ENCODE measurements at regions not wholly inside any gene's neighbourhood (a gene's known extent, or its start where the extent isn't known, plus 50 kb on each side); places are given as distances from the start of the nearest gene placed in this dataset.

GRCh38 chr10:47238331-47239095, 61.5 kb upstream of the GDF10 start:
- H3K4me3 ChIP-seq (ENCODE audit: low read length), result no peak overlapping the region
- 84% methylated on average over 7 of the region's 7 CpGs for WGBS
- H3K27ac ChIP-seq (ENCODE audit: low read length), result no peak overlapping the region
- no peaks in the 10 kb centered on the region for H3K9me3 ChIP-seq (ENCODE audit: control insufficient read depth, low read length)
- H3K27me3 ChIP-seq (ENCODE audit: control insufficient read depth, insufficient read depth), result no peaks in the 10 kb centered on the region
- H3K4me1 ChIP-seq (ENCODE audit: control insufficient read depth, insufficient read depth, low read length), result no peaks in the 10 kb centered on the region
- intact Hi-C loops (cut with DNase I), result no loop called here
- ATAC-seq (no peak), DNase-seq (no peak)

DNA sequence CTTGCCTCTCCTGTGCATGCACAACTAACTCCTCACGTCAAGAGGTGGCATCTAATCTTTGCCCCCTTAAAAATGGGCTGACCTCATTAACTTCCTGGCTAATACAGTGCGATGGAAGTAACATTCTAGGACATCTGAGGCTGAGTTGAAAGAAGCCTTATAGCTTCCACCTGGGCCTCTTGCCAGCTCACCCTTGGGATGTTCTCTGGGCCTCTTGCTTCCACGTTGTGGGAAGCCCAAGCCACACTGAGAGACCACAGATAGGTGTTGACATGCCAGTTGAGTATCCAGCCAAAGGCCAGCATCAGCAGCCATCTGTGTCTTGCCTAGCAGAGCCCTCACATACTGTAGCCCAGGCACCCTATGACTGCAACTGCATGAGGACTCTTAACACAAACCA, 60.8 kb upstream of the GDF10 start:
- H3K27me3 ChIP-seq (ENCODE audit: control insufficient read depth, insufficient read depth), result no peaks in the 10 kb centered on the region
- no peak for DNase-seq
- H3K27ac ChIP-seq (ENCODE audit: low read length), result no peak overlapping the region
- no peak for ATAC-seq
- intact Hi-C loops (cut with DNase I), result no loop called here
- 57% methylated on average over 3 of the region's 3 CpGs for WGBS
- H3K9me3 ChIP-seq (ENCODE audit: control insufficient read depth, low read length), result no peaks in the 10 kb centered on the region
- no peaks in the 10 kb centered on the region for H3K4me1 ChIP-seq (ENCODE audit: control insufficient read depth, insufficient read depth, low read length)
- no peak overlapping the region for H3K4me3 ChIP-seq (ENCODE audit: low read length)

- H3K4me3 ChIP-seq (ENCODE audit: low read length), result no peak overlapping the region
- no peaks in the 10 kb centered on the region for H3K4me1 ChIP-seq (ENCODE audit: control insufficient read depth, insufficient read depth, low read length)
- intact Hi-C loops (cut with DNase I), result no loop called here
- H3K9me3 ChIP-seq (ENCODE audit: control insufficient read depth, low read length), result no peaks in the 10 kb centered on the region
- WGBS, result 76% methylated on average over 1 of the region's 1 CpG
- H3K27ac ChIP-seq (ENCODE audit: low read length), result no peak overlapping the region
- DNase-seq (no peak), ATAC-seq (no peak)
- no peaks in the 10 kb centered on the region for H3K27me3 ChIP-seq (ENCODE audit: control insufficient read depth, insufficient read depth)
Measured at GRCh38 chr10:47240173-47240572, 59.8 kb upstream of the GDF10 start.

DNA sequence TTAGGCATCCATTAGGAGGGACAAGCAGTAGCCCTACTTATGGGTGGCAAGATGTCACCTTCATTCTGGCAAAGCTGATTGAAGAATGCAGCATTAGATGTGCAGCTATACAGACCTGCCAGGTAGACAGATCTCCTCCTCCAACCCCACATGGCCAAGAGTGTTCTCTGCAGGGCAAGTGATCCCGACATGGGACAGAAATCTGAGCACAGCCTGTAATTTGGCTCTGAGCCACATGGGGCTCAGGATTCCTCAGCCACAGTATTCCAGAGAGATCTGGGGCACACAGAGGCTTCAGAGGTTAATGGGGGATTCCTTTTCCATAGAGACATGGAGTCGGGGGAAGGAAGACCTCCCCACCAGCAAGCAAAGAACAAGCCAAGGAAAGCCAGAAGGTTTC, 58.7 kb upstream of the GDF10 start:
- H3K27me3 ChIP-seq (ENCODE audit: control insufficient read depth, insufficient read depth), result no peaks in the 10 kb centered on the region
- 59% methylated on average over 2 of the region's 2 CpGs for WGBS
- no peak for DNase-seq

GRCh38 chr10:47241946-47242867, 57.8 kb upstream of the GDF10 start:
- no peak for ATAC-seq
- DNase-seq, result no peak
- H3K4me3 ChIP-seq (ENCODE audit: low read length), result no peak overlapping the region
- no peaks in the 10 kb centered on the region for H3K9me3 ChIP-seq (ENCODE audit: control insufficient read depth, low read length)
- H3K4me1 ChIP-seq (ENCODE audit: control insufficient read depth, insufficient read depth, low read length), result no peaks in the 10 kb centered on the region
- intact Hi-C loops (cut with DNase I), result no loop called here
- no peak overlapping the region for H3K27ac ChIP-seq (ENCODE audit: low read length)
- no peaks in the 10 kb centered on the region for H3K27me3 ChIP-seq (ENCODE audit: control insufficient read depth, insufficient read depth)
- WGBS, result 88% methylated on average over 9 of the region's 9 CpGs

More for the DNA sequence above, 58.7 kb upstream of the GDF10 start:
- Histone ChIP-seq H3K4me1 (ENCODE audit: control insufficient read depth, insufficient read depth, low read length) (no peaks in the 10 kb centered on the region), H3K4me3 (ENCODE audit: low read length) (no peak overlapping the region), H3K27ac (ENCODE audit: low read length) (no peak overlapping the region), H3K9me3 (ENCODE audit: control insufficient read depth, low read length) (no peaks in the 10 kb centered on the region)
- ATAC-seq, result no peak
- intact Hi-C loops (cut with DNase I), result no loop called here

DNA sequence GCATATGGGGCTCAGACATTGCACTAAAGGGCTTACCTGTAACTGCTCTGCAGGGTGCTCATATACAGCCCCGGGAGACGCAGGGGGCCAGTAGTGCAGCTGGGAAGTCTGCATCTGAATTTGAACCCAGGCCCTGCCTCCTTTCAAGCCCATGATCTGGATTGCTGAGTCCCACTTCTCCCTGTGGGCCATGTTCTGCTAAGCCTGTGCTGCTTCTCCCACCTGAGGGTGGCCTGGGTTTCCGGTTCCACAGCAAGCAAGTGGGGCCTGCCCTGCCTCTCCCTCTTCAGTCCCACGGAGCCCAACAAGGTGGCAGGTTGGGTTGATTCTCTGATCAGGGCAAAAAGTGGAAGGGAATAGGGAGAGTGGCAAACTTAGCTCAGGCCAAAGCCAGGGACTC, 56.6 kb upstream of the GDF10 start:
- ATAC-seq (no peak), DNase-seq (no peak)
- Histone ChIP-seq H3K4me1 (ENCODE audit: control insufficient read depth, insufficient read depth, low read length) (no peaks in the 10 kb centered on the region), H3K9me3 (ENCODE audit: control insufficient read depth, low read length) (no peaks in the 10 kb centered on the region), H3K4me3 (ENCODE audit: low read length) (no peak overlapping the region), H3K27ac (ENCODE audit: low read length) (no peak overlapping the region), H3K27me3 (ENCODE audit: control insufficient read depth, insufficient read depth) (no peaks in the 10 kb centered on the region)
- 93% methylated on average over 4 of the region's 4 CpGs for WGBS
- intact Hi-C loops (cut with DNase I), result no loop called here

GRCh38 chr10:47243791-47244190, 56.2 kb upstream of the GDF10 start:
- no peaks in the 10 kb centered on the region for H3K9me3 ChIP-seq (ENCODE audit: control insufficient read depth, low read length)
- 72% methylated on average over 4 of the region's 4 CpGs for WGBS
- ATAC-seq (peak; percentile 72 to 73), DNase-seq (peak; percentile 79 to 82 (median 81))
- H3K27ac ChIP-seq (ENCODE audit: low read length), result no peak overlapping the region
- no peaks in the 10 kb centered on the region for H3K4me1 ChIP-seq (ENCODE audit: control insufficient read depth, insufficient read depth, low read length)
- H3K4me3 ChIP-seq (ENCODE audit: low read length), result no peak overlapping the region
- intact Hi-C loops (cut with DNase I), result no loop called here
- H3K27me3 ChIP-seq (ENCODE audit: control insufficient read depth, insufficient read depth), result no peaks in the 10 kb centered on the region

DNA sequence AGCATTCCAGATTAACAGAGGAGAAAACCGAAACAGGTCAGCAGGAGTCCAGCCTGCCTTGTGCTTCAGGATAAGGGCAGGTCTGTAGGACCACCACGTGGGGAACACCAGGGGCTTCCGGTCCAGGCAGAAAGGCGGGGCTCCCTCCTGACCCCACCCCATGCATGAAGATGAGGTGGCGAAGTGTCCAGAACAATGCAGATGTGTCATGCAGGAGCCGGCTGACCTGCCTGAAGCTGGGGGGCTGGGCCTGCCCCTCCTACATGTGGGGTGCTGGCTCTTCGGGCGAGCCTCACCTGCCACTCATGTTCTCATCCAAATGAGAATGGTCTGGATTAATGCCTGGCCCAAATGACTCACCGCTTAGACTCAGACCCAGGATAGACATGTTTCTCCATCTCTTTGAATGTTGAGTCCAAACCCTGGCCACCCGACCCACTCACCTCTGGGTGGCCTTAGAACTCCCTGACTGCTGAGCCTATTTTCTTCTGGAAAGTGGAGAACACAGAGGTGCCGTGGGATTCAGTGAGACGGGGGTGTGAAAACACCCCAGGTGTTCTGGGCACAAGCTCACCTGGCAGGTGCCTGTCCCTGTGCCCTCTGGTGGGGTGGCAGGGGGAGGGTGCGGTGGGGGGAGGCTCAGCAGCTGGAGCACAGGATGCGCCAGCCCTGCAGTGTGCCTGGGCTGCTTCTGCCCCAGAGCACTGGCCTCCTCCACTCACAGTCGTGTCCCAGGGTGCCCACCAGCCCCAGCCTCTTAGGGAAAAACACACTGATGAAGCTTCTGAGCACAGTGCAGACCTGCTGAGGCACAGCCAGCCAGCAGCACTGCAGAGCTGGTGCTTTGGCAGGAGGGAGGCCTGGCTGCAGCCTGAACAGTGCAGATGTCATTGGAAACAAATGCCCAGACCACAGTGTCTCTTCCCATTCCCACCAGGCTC, 55.2 kb upstream of the GDF10 start:
- no peaks in the 10 kb centered on the region for H3K9me3 ChIP-seq (ENCODE audit: control insufficient read depth, low read length)
- H3K4me1 ChIP-seq (ENCODE audit: control insufficient read depth, insufficient read depth, low read length), result no peaks in the 10 kb centered on the region
- H3K27me3 ChIP-seq (ENCODE audit: control insufficient read depth, insufficient read depth), result no peaks in the 10 kb centered on the region
- no peak overlapping the region for H3K4me3 ChIP-seq (ENCODE audit: low read length)
- ATAC-seq (no peak), DNase-seq (no peak)
- H3K27ac ChIP-seq (ENCODE audit: low read length), result no peak overlapping the region
- WGBS, result 87% methylated on average over 15 of the region's 15 CpGs
- intact Hi-C loops (cut with DNase I), result no loop called here

- 87% methylated on average over 6 of the region's 6 CpGs for WGBS
- DNase-seq (no peak), ATAC-seq (peak in 1 of 2 donors; percentile 16)
- Histone ChIP-seq H3K4me3 (ENCODE audit: low read length) (no peak overlapping the region), H3K27me3 (ENCODE audit: control insufficient read depth, insufficient read depth) (no peaks in the 10 kb centered on the region), H3K9me3 (ENCODE audit: control insufficient read depth, low read length) (no peaks in the 10 kb centered on the region), H3K4me1 (ENCODE audit: control insufficient read depth, insufficient read depth, low read length) (no peaks in the 10 kb centered on the region), H3K27ac (ENCODE audit: low read length) (no peak overlapping the region)
- intact Hi-C loops (cut with DNase I), result no loop called here
Measured at GRCh38 chr10:47245731-47246350, 54.2 kb upstream of the GDF10 start.

DNA sequence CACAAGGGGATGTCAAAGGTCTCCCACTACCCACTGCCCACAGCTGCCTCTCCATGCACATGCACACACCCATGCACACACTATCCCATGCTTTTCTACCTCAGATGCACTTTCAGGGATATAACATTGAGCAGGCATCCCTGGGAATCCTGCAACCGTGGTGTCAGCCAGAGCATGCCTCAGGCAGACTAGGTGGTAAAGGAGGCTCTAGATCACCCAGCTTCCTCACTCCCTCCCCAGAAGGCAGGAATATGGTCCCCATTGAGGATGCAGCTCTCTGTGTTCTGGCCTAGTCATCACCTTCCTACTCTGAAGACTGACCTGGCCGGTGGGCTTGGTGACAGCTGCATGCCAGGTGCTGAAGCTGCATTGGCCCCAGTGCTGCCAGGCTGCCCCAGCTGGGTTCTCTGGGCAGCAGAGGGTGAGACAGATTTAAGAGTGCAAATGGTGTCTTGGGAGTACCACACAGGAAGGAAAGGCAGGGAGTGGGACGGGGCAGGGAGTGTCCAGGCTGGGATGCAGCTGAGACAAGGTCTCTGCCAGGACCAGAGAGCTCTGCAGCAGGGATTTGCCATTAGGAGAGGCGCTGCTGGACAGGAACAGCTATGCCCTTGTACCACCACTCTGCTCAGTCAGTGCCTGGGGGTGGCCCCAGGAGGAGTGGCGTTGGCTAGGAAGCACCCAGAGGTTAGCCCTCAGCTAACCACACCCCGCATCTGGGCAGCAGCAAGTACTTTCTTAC, 53.4 kb upstream of the GDF10 start:
- intact Hi-C loops (cut with DNase I), result no loop called here
- ATAC-seq (no peak), DNase-seq (no peak)
- no peaks in the 10 kb centered on the region for H3K4me1 ChIP-seq (ENCODE audit: control insufficient read depth, insufficient read depth, low read length)
- WGBS, result 85% methylated on average over 6 of the region's 6 CpGs
- no peak overlapping the region for H3K4me3 ChIP-seq (ENCODE audit: low read length)
- no peaks in the 10 kb centered on the region for H3K27me3 ChIP-seq (ENCODE audit: control insufficient read depth, insufficient read depth)
- H3K27ac ChIP-seq (ENCODE audit: low read length), result no peak overlapping the region
- no peaks in the 10 kb centered on the region for H3K9me3 ChIP-seq (ENCODE audit: control insufficient read depth, low read length)

Data from right cardiac atrium (tissue), 5 donors.